Activated T-cell treated with anti-CD3 and anti-CD28 coated beads for 4 hours (primary cell): ENCODE measurements at regions not wholly inside any gene's neighbourhood (a gene's known extent, or its start where the extent isn't known, plus 50 kb on each side); places are given as distances from the start of the nearest gene placed in this dataset.

Source experiments
- DNase-seq: peaks from one replicate; pipeline ENCODE4 v3.0.0-alpha.2; 2020

DNA sequence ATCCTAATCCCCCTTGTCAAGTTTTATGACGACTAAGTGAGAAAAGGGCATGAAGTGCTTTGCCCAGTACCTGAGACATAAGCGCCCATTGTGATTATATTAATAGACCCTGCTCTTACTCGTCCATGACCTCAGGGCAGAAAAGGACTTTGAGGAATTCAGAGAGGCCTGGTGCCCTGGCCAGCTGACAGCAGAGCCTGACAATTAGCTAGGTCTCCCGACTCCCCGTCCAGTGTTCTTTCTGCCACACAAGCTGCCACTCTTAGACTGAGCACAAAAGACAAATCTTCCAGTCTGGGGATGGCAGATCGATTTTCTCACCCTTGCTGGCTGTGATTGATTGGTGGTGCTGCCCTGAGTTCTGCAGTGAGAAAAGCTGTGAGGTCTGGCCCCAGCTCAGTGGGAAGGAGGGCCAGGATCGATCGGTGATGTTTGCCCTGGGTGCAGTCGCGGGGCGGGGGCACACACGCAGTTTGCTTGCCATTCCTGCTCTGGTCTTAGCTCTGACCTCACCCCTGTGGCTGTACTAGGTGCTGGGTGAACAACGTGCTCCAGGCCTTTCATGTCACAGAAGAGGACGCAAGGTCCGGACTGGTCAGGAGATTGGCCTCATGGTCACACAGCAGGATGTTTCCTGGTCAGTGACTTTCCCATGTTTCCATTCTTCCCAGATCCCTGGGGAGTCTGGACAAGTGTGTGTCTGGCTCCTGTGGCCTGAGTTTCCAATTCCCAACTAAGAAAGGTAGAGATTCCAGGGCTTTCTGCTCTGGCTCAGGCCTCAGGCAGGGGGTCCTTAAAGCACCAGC, 67.4 kb upstream of the TLE3 start:
- DNase-seq: no peak

DNA sequence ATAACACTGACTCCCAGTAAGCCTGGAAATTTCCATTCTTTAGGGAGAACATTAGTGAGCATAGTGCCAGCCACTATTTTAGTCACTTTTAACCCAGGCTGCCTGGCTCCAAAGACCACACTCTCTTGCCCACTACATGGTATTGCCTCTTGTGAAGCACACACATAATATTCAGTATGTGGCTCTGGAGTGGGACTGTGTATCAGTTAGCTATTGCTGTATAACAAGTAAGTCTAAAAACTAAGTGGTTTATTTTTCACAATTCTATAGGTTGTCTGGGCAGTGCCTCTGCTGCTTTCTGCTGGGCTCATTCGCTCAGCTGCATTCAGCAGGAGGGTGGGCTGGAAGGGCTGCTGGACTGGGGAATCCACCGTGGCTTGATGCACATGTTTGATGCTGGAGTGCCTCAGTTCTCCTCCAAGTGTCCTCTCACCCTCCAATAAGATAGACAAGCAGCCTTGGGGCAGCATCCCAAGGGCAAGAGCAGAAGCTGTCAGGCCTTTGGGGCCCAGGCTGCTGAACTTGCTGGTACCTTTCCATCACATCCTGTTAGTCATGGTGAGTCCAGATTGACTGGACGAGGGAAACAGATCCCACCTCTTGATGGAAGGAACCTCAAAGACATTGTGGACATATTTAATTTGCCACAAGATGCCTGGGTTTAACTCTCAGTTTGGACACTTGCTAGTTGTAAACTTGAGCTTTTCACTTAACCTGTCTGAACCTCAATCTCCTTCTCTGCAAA, 66.6 kb upstream of the TLE3 start:
- DNase-seq: no peak

DNA sequence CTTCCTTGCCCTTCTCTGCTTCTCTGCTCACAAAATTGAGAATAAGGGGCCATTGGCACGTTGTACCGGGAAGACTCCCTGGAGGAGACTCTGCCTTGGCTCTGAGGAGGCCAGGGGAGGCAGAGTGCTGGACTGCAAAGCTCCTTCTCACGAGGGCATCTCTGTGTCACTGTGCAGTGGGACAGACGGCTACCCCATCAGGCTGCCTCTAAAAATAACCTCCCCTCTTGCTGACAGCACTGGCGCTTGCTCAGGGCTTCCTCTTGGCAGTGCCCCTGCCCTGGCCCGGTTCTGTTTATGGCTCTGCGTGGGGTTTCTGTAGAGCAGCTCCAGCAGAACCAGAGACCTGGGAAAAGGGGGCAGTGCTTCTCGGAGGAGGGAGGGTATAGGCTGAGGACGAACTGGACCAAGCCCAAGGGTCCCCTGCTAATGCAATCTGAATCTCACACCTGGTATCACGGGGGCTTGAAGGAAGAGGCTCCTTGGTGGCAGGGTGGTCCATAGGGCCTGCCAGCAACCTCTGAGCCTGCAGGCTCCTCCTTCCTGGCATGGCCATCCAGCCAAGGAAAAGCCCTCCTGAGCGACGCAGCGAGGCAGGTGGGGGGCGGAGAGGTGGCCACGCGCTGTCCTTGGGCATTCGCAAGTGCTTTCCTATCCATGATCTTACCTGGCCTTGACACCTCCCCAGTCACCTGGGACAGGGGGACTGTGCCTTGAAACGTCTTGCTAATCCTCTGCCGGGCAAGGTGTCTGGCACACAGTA, 63.3 kb upstream of the TLE3 start:
- DNase-seq: no peak

DNA sequence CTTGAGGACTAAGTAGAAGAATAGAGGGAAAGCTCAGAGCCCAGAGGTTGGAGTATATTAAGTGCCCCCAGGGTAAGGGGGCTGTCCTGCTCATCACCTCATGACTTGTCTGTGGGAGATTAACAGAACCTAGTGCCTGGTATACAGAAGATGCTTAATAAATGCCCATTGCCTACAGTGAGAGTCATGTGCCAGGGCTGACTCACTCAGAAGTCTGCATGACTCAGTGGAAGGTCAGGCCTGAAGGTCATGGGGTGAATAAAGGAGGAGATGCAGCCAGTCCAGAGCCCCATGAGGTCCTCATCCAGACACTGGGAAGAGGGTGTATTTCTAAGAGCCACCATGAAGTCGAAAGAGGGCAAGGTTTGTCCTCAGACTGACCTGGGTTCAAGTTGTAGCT, 62.5 kb upstream of the TLE3 start:
- no peak for DNase-seq

DNA sequence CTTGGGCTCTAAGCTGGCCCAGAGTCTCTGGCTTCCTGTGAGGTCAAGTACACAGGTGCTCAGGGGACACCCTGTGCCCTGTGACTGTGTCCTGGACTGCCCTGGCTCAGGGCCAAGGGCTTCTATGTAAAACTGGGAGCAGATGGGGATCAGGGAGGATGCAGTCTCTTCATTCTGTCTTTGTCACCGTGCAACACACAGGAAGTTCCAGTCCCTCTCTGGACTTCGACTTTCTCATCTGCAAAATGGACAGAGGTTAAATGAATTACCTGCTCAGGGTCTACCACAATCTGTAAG, 61.9 kb upstream of the TLE3 start:
- no peak for DNase-seq

DNA sequence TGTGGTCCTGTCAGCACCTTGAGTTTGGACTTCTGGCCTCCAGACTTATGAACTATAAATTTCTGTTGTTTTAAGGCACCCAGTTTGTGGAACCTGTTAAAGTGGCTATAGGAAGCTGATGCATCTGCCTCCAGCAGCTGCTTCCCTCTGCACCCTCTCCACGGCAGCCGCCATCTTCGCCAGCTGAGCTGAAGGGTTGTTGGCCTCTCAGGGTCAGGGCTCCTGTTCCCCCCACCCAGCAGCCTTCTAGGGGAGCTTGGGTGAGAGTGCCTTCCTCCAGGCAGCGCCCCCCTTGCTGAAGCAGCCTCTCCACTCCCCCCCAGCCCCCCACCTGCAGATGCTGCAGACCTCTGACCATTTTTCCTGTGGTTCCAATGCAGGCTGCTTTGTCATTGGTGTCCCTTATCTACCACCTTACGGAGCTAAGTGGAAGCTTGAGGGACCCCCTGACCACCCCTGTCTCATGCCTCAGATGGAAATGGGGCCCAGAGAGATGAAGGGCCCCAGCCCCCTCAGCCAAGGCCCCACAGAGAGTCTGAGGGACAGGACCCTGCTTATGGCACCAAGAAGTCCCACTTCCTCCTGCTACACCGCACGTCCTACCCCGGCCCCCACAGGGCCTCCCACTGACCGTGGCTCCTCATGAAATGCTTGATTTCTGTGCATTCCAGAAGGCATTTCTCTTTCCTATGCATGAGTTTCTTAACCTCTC, 61.4 kb upstream of the TLE3 start:
- no peak for DNase-seq

DNA sequence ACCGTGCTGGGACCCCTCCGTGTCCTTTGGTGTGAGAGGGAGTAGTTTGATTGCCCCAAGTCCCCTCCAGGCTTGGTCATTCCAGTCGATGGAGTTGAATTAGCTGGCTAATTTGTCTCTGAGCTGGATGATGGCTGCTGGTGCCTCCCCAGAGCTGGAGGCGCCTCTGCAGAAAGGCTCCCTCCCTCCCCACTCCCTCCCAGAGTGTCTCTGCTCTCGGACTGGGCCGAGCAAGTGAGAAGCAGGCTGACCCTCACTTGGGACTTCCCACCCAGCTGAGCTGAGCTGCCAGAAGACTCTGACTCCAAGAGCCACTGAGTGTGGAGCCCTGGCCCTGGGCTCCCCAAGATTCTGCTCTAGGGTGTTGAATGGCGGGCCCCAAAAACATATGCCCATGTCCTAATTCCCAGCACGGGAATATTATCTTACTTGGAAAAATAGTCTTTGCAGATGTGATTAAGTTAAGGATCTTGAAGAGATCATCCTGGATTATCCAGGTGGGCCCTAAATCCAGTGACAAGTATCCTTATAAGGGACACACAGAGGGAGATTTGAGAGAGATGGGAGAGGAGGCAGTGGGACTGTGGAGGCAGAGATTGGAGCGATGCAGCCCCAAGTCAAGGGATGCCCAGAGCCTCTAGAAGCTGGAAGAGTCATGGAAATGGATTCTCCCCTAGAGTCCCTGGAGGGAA, 60.7 kb upstream of the TLE3 start:
- no peak for DNase-seq

DNA sequence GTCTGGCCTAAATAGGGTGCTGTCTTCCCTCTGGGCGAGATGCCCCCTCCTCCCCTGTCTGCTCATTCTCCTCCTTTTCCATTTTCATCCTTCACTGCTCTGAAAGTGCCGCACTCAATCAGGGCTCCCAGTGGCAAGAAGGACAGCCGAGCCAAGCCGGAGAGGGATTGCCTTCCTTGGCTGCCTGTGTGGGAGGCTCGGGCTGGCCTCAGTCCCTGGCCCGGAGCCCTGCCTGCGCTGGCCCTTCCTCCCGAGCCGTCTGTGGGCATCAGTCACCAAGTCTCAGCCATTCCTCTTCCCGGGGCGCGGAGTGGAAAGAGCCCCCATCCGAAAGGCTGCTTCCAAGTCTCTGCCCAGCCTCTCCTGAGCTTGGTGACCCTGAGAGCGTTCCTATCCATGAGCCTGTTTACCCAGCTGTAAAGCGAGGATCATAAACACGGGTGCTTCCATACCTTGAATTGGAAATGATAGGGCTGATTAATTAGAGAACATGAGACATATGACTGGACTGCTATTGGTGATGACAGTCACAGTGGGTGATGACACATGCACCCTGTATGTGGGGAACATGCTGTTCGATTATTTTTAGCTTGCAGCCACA, 59.1 kb upstream of the TLE3 start:
- no peak for DNase-seq

DNA sequence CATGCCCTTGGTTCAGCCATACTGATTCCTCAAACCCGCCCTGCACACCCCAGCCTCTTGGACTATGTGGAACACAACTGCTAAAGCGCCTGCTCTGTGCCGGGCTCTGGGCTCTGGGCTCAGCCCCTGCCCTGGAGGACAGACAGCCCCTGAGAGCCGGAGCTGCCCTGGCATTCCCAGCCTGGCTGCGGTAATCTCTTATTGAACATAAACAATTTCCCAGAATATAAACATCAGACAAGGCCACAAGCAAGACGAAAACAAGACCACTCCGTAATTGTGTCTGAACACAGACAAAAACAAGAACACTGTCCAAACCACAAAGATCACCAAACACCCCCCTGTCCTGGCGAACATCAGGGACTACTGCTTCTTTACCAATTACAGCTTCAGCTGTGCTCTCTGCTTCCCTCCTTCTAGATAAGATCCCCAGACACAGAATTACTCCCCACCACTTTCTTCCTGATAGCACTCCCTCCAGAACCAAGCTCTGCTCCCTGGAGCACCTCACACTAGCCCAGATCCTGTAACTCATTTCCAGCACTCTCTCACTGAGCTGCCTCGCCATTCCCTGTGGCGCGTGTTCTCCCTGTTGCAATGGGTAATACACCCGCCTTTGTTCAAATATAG, 57.1 kb upstream of the TLE3 start:
- no peak for DNase-seq

DNA sequence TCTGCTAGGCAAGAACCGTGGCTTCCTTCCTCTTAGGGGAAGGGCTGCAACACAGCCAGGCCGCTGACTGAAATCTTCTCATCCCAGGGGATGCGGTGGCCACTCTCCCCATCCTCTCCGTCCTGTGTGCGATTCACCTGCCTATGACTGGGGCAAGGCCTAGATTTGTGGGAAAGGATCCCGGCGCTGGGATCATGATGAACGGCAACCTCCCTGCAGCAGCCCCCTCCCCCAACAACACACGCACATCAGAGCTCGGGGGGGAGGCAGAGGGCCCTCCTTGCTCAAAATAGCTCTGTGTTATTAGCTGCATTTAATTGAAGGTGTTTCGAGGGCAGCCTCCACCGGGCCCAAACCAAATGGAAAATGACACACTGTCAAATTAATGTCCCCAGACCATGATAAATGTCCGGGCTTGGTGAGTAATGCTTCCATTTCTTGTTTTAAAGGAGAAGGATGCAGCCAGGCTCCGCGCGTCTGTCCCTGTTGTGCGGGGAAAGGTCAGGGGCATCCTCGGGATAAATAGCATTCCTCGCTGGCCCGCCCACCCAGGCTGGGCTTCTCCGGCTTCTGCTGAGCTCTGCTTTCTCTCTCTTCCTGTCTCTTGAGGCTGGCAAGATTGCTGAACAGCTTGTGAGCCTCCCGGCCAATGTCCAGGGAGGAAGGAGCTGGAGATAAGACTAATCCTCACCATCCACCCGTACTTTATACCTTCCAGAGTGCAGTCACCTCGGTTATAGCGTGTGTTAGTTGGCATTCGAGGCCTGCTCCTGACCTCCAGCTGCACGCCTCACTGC, 56.4 kb upstream of the TLE3 start:
- no peak for DNase-seq

DNA sequence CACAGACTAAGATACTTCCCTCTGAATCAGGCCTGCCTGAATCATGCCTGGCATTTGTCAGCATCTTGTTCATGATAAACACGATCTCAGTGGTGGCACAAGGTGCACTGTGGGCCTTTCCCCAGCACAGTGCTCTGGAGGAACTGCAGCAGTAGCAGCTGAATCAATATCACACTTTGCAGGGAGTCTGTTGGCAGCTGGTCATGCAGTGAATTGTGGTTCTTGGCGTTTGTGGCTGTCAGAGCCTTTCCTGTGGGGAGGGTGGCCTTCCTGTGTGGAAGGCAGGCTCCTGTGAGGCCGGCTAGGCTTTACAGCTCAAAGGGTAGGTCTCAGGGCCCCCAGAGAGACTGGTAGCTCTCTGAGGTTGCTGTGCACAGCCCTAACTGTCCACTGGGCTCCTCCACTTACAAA, 54.4 kb upstream of the TLE3 start:
- no peak for DNase-seq

DNA sequence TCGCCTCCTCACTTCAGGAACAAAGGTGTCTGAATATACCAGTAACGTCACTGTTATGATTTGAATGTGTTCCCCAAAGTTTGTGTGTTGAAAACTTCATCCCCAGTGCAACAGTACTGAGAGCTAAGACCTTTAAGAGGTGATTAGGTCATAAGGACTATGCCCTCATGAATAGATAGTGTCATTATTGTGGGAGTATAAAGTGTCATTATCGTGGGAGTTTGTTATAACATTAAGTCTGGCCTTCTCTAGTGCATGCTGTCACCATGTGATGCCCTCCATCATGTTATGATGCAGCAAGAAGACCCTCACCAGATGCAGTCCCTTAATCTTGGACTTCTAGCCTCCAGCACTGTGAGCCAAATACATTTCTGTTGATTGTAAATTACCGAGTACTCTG, 53.7 kb upstream of the TLE3 start:
- no peak for DNase-seq

DNA sequence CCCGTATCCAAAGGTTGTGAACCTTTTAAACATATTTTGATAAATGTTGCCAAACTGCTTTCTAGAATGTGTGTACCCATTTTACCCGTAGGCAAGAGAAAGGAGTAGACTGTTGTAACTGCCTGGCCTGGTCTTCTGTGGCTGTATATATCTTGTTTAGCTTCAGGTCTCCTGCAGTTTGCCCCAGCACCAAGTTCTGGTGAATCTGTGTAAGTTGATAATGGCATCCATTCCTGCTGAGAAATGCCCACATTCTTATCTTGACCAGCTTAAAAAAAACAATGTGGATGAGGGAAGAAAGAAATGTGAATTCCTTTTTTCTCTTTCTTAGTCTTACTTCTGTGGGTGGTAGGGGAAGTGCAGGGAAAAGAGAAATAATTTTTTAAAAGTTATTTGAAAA, 53.3 kb upstream of the TLE3 start:
- DNase-seq: no peak

DNA sequence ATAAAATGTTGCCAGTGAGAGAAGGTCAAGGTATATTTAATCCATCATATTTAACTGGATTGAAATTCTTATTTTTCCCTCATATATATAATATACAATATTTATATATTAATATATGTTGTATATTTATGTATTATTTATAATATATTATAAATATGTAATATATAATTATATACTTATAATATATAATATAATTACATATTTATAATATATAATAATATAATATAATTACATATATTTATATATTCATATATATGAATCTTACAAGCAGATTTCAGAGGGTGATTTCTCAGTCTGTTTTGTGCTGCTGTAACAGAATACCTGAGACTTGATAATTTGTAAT, 52.7 kb upstream of the TLE3 start:
- DNase-seq: no peak

DNA sequence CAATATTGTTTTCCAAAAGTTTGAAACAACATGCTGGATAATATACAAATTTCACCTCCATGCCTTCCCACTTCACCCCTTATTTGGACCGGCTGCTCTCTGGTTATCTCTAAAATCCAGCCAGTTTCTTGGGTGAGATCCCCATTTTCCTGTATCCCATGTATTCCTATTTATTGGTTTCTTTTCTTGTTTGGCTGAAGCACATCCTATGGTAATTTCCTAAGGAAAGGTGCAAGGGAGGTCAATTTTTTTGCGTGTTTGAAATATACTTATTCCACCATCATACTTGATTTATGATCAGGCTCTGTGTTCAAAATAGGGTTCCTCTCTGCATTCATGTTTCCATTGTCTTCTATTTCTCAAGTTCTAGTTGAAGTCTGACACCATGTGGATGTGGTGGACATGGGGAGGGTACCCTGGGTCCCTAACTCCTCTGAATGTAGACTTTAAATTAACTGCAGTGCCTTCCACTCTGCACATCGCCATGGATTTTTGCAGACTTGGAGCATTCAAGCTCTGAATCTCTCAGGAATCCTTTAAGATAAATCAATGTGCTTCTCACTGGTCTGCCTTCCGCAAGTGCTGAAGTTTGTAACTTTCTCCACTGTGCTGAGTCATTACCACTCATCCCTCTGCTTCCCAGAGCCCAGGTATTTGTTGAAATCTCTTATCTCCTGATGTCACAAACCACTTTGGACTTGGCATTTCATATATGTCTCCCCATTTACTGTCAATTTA, 52.1 kb upstream of the TLE3 start:
- DNase-seq: no peak

DNA sequence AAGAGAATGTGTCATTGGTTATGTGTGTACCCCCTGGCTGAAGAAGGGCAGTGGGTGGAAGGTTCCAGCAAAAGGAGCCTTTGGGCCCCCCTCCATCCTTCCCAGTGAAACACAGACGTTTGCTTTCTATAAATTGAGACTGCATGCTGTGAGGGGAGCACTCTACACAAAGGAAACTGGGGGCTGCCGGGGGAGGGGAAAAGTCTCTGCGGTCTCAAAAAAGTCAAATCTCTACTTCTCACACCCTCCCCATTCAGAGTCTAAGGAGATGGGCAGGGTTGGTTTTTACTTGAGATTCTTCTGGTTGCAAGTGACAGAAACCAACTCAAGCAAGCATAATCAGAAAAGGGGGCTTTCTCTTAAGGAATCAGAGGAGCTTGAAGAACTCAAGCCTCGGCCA, 50.1 kb upstream of the TLE3 start:
- DNase-seq: no peak
